K562 (cell line): ENCODE measurements at regions not wholly inside any gene's neighbourhood (a gene's known extent, or its start where the extent isn't known, plus 50 kb on each side); places are given as distances from the start of the nearest gene placed in this dataset.

Experiments used
- ATAC-seq: fragments of 200-7000 bp; cut with Tn5 transposase; 3 replicates; pipeline ENCODE4 v1.9.1; 2020; ENCODE audit warnings: moderate library complexity
- BruUV-seq: library from RNA; stranded (reverse); fragments of 400-500 nt; replicated peaks from 2 replicates; lab custom pipeline; 2021; lab: Mats Ljungman, UMichigan
- CTCF ChIA-PET: fragments of 300-600 bp; formaldehyde crosslinking; extraction: SDS; loops from one replicate; lab custom pipeline; 2021; ENCODE audit warnings: low intra/inter-chr PET ratio; lab: Yijun Ruan, JAX
- POLR2A ChIA-PET: fragments of 300-600, 350-650 bp; sonication (Branson Sonifier 250); formaldehyde crosslinking; extraction: SDS; loops from one replicate; lab custom pipeline; 2021; ENCODE audit warnings: antibody characterized with exemption, inconsistent platforms; lab: Yijun Ruan, JAX
- DNase-seq, 4 experiments: peaks; one replicate each; pipeline versions ENCODE4 v3.0.0 to v3.0.0-alpha.2; 2011 to 2018; ENCODE audit warnings: low spot score in 3 of 4, mixed read lengths in 3 of 4; ENCODE audit errors: extremely low read depth in 1 of 4
- FAIRE-seq: peaks from 2 replicates; lab custom pipeline; 2011; peaks lifted over from hg19 to GRCh38; lab: Jason Lieb, UNC
- H2AFZ ChIP-seq: 2 replicates; pipeline ENCODE4 v1.6.0; 2011; ENCODE audit warnings: low read depth, low read length, control low read depth, inconsistent platforms
- H3K27ac ChIP-seq: fragments of 200-600 bp; 3 replicates; pipeline ENCODE4 v1.8.0; 2011; ENCODE audit warnings: low read depth, mild to moderate bottlenecking, control low read depth, inconsistent platforms, low read length, moderate library complexity, mixed read lengths; ENCODE audit errors: extremely low read depth
- H3K27me3 ChIP-seq, 2 experiments: fragments of 300-600 bp in 1 of 2; 2 replicates in 1 of 2; 3 replicates in 1 of 2; pipeline versions ENCODE4 v1.6.0 to v1.8.0; 2011; ENCODE audit warnings: inconsistent platforms in 2 of 2, low read length in 2 of 2, mild to moderate bottlenecking in 1 of 2, mixed read lengths in 1 of 2, moderate library complexity in 1 of 2; ENCODE audit not compliant: control insufficient read depth in 2 of 2, insufficient read depth in 2 of 2
- H3K36me3 ChIP-seq: fragments of 300-600 bp; 3 replicates; pipeline ENCODE4 v1.8.0; 2011; ENCODE audit warnings: mild to moderate bottlenecking, low read length, inconsistent platforms; ENCODE audit not compliant: control insufficient read depth, insufficient read depth
- H3K4me1 ChIP-seq, 2 experiments: fragments of 200-600 bp in 1 of 2; replicated peaks in 1 of 2; 2 replicates in 1 of 2; 3 replicates in 1 of 2; pipeline versions ENCODE4 v1.5.1 to v1.8.0; 2011; ENCODE audit warnings: inconsistent platforms in 2 of 2, low read length in 2 of 2, mild to moderate bottlenecking in 1 of 2, mixed read lengths in 1 of 2, moderate library complexity in 1 of 2; ENCODE audit not compliant: control insufficient read depth in 2 of 2, insufficient read depth in 2 of 2
- H3K4me2 ChIP-seq: 2 replicates; pipeline ENCODE4 v1.6.1; 2011; ENCODE audit warnings: low read length, control low read depth, inconsistent platforms, mixed read lengths; ENCODE audit not compliant: insufficient read depth
- H3K4me3 ChIP-seq: fragments of 200-600 bp; sonication (generic), shearing (Covaris generic); 2 replicates; pipeline ENCODE4 v1.5.1; 2016; ENCODE audit warnings: control low read depth, inconsistent platforms
- H3K79me2 ChIP-seq: fragments of 200-600 bp; 3 replicates; pipeline ENCODE4 v1.8.0; 2011; ENCODE audit warnings: low read length, inconsistent platforms; ENCODE audit not compliant: control insufficient read depth, insufficient read depth
- H3K9ac ChIP-seq, 2 experiments: 2 replicates each; pipeline versions ENCODE4 v1.6.0 to v1.6.1; 2011; ENCODE audit warnings: low read depth in 2 of 2, low read length in 2 of 2, control low read depth in 1 of 2, inconsistent platforms in 1 of 2, mild to moderate bottlenecking in 1 of 2, mixed read lengths in 1 of 2; ENCODE audit not compliant: insufficient read depth in 1 of 2
- H3K9me1 ChIP-seq: one replicate; pipeline ENCODE4 v1.6.0; 2011; ENCODE audit warnings: inconsistent platforms, mild to moderate bottlenecking, low read length, moderate library complexity; ENCODE audit not compliant: control insufficient read depth, insufficient read depth
- H3K9me3 ChIP-seq: replicated peaks from 2 replicates; pipeline ENCODE4 v1.5.1; 2011; ENCODE audit warnings: low read depth, low read length, inconsistent platforms; ENCODE audit not compliant: control insufficient read depth, insufficient read depth
- H4K20me1 ChIP-seq: replicated peaks from 2 replicates; pipeline ENCODE4 v1.6.1; 2011; ENCODE audit warnings: low read length, inconsistent platforms, mixed read lengths; ENCODE audit not compliant: control insufficient read depth, insufficient read depth
- C11orf30 ChIP-seq: fragments of 450-650 bp; IDR thresholded peaks from 2 replicates; pipeline ENCODE4 v1.6.1; 2016; ENCODE audit warnings: low read depth, mild to moderate bottlenecking
- CC2D1A ChIP-seq: fragments of 450-650 bp; IDR thresholded peaks from 2 replicates; pipeline ENCODE4 v1.6.1; 2017; ENCODE audit warnings: mild to moderate bottlenecking
- FOXJ3 ChIP-seq: sonication (generic); formaldehyde crosslinking; IDR thresholded peaks from 2 replicates; pipeline ENCODE4 v1.4.0; 2020; ENCODE audit warnings: mild to moderate bottlenecking, missing genetic modification reagents
- FOXP1 ChIP-seq: sonication (generic); formaldehyde crosslinking; IDR thresholded peaks from 2 replicates; pipeline ENCODE4 v1.8.0; 2022; ENCODE audit warnings: mild to moderate bottlenecking, missing genetic modification reagents
- HMGXB4 ChIP-seq: sonication (generic); formaldehyde crosslinking; IDR thresholded peaks from 2 replicates; pipeline ENCODE4 v1.8.1; 2023; ENCODE audit warnings: mild to moderate bottlenecking, missing genetic modification reagents
- MCM3 ChIP-seq: fragments of 450-650 bp; IDR thresholded peaks from 2 replicates; pipeline ENCODE4 v1.6.1; 2016
- PKNOX1 ChIP-seq: fragments of 450-650 bp; IDR thresholded peaks from 2 replicates; pipeline ENCODE4 v1.6.1; 2016
- SIX5 ChIP-seq, 2 experiments: IDR thresholded peaks; 2 replicates each; pipeline ENCODE4 v1.6.1; 2011; ENCODE audit warnings: low read length in 2 of 2, borderline replicate concordance in 1 of 2, low read depth in 1 of 2, mild to moderate bottlenecking in 1 of 2, moderate library complexity in 1 of 2; ENCODE audit not compliant: insufficient read depth in 1 of 2
- TAF1 ChIP-seq: IDR thresholded peaks from 2 replicates; pipeline ENCODE4 v1.6.1; 2011; ENCODE audit warnings: mild to moderate bottlenecking, low read length, moderate library complexity; ENCODE audit not compliant: insufficient read depth, control insufficient read depth, severe bottlenecking; ENCODE audit errors: extremely low read depth
- ZNF253 ChIP-seq: fragments of 250-450 bp; sonication (Bioruptor Pico); conservative IDR thresholded peaks from 2 replicates; pipeline ENCODE4 v1.6.1; 2021; ENCODE audit warnings: mild to moderate bottlenecking
- WGBS: fragments of 100-300 bp; shearing (Covaris generic); methylation state at CpG from one replicate; pipeline ENCODE4 v1.1.6; 2016; ENCODE audit warnings: low coverage, mixed read lengths; ENCODE audit not compliant: insufficient coverage; ENCODE audit errors: missing lambda C conversion rate; 5-methylcytosine and 5-hydroxymethylcytosine counted together
- in situ Hi-C: fragments of 300-500 bp; cut with MboI; formaldehyde crosslinking; loops from 4 replicates; pipeline ENCODE4 v1.15.0; 2018; ENCODE audit warnings: inconsistent platforms, mixed read lengths
- intact Hi-C: fragments of 100-400 bp; cut with micrococcal nuclease; formaldehyde crosslinking; loops from 2 replicates; pipeline ENCODE4 v1.14.2; 2022

GRCh38 chr3:124115956-124116355, 124.0 kb upstream of the ROPN1 start:
- TF ChIP-seq ZNF253 (CRISPR knock-in tag) (no peak), C11orf30 (no peak)
- no peak for DNase-seq
- WGBS, result 0% methylated on average over 1 of the region's 1 CpG
- Histone ChIP-seq H3K4me1 (no peaks in the 10 kb centered on the region), H3K36me3 (no peaks in the 10 kb centered on the region), H4K20me1 (no peaks in the 10 kb centered on the region), H3K4me3 (no peak overlapping the region), H3K79me2 (no peaks in the 10 kb centered on the region), H3K9me3 (no peaks in the 10 kb centered on the region), H3K9ac (no peak overlapping the region), H3K4me2 (no peak overlapping the region), H2AFZ (no peak overlapping the region), H3K27me3 (no peaks in the 10 kb centered on the region), H3K9me1 (no peaks in the 10 kb centered on the region), H3K27ac (no peak overlapping the region)
- intact Hi-C loops, result no loop called here
- ChIA-PET POLR2A (interaction anchor here (1.0 kb wide), 1 partner anchor 166 kb away, joined by 3 read pairs; no protein-coding TSS in a partner anchor), CTCF (no interaction called here)
- no peak for FAIRE-seq
- in situ Hi-C loops, result no loop called here
- ATAC-seq, result no peak
- BruUV-seq, result no TSS peak

- intact Hi-C loops (no loop called here), in situ Hi-C loops (no loop called here)
- BruUV-seq, result no TSS peak
- Histone ChIP-seq H3K36me3 (no peaks in the 10 kb centered on the region), H2AFZ (no peak overlapping the region), H3K4me3 (no peak overlapping the region), H3K4me1 (no peaks in the 10 kb centered on the region), H3K27me3 (no peaks in the 10 kb centered on the region), H3K4me2 (no peak overlapping the region), H4K20me1 (no peaks in the 10 kb centered on the region), H3K27ac (no peak overlapping the region), H3K9me1 (no peaks in the 10 kb centered on the region), H3K79me2 (no peaks in the 10 kb centered on the region), H3K9me3 (no peaks in the 10 kb centered on the region), H3K9ac (no peak overlapping the region)
- no peak for FAIRE-seq
- ChIA-PET CTCF (no interaction called here), POLR2A (interaction anchor here (0.6 kb wide), 1 partner anchor 263 kb away, joined by 3 read pairs; no protein-coding TSS in a partner anchor)
- DNase-seq, result no peak
- ATAC-seq, result no peak
- TF ChIP-seq FOXP1 (CRISPR knock-in tag), result no peak
- TF ChIP-seq HMGXB4, result no peak
- TF ChIP-seq FOXJ3 (CRISPR knock-in tag), result no peak
- no peak for TF ChIP-seq TAF1
- no peak for TF ChIP-seq MCM3
- no peak for TF ChIP-seq CC2D1A
- no peak for TF ChIP-seq PKNOX1
- no peak for TF ChIP-seq SIX5 (IDR thresholded peaks at IDR 0.05; ENCODE audit: borderline replicate concordance in 1 of 2, insufficient read depth in 1 of 2, low read depth in 1 of 2, low read length in 2 of 2)
These were observed 125.0 kb upstream of the ROPN1 start for GRCh38 chr3:124116906-124117305.
